DMS153 treated with DMSO at 0.1 percent for 48 hours (cell line): ENCODE measurements at regions not wholly inside any gene's neighbourhood (a gene's known extent, or its start where the extent isn't known, plus 50 kb on each side); places are given as distances from the start of the nearest gene placed in this dataset.
A peak's percentile ranks its signal among the peaks of the same experiment; 100 is the strongest.

Experiments
- DNase-seq: peaks from one replicate; lab custom pipeline; 2025; ENCODE audit not compliant: unreplicated experiment; lab: John Stamatoyannopoulos, UW

- no peak for DNase-seq
Observed at GRCh38 chr6:164130585-164130984, 716.1 kb downstream of the QKI start.

- peak; percentile 49 for DNase-seq
Observed at GRCh38 chr6:164130151-164130550, 715.6 kb downstream of the QKI start.

GRCh38 chr6:164129218-164129617 is 714.7 kb downstream of the QKI start:
- no peak for DNase-seq

- DNase-seq = no peak
Observed at GRCh38 chr6:164128101-164128500, 713.6 kb downstream of the QKI start.

- no peak for DNase-seq
Observed at GRCh38 chr6:164124986-164125385, 710.5 kb downstream of the QKI start.

GRCh38 chr6:164124473-164124872 is 710.0 kb downstream of the QKI start:
- DNase-seq = no peak

GRCh38 chr6:164122109-164122508 is 707.6 kb downstream of the QKI start:
- no peak for DNase-seq

- no peak for DNase-seq
Observed at GRCh38 chr6:164121527-164121926, 707.0 kb downstream of the QKI start.

- no peak for DNase-seq
Observed at GRCh38 chr6:164114651-164115050, 700.1 kb downstream of the QKI start.

GRCh38 chr6:164114051-164114450 is 699.5 kb downstream of the QKI start:
- DNase-seq = no peak

GRCh38 chr6:164113637-164114036 is 699.1 kb downstream of the QKI start:
- DNase-seq = no peak

- DNase-seq = no peak
Observed at GRCh38 chr6:164109770-164110140, 695.2 kb downstream of the QKI start.

- DNase-seq = no peak
Observed at GRCh38 chr6:164108869-164109769, 694.6 kb downstream of the QKI start.

GRCh38 chr6:164108092-164108491 is 693.6 kb downstream of the QKI start:
- no peak for DNase-seq

- no peak for DNase-seq
Observed at GRCh38 chr6:164107297-164107995, 692.9 kb downstream of the QKI start.

- no peak for DNase-seq
Observed at GRCh38 chr6:164106345-164106769, 691.8 kb downstream of the QKI start.

- no peak for DNase-seq
Observed at GRCh38 chr6:164105705-164106104, 691.2 kb downstream of the QKI start.

- no peak for DNase-seq
Observed at GRCh38 chr6:164104432-164104831, 689.9 kb downstream of the QKI start.

- DNase-seq = no peak
Observed at GRCh38 chr6:164102693-164103092, 688.2 kb downstream of the QKI start.

- DNase-seq = no peak
Observed at GRCh38 chr6:164101859-164102258, 687.3 kb downstream of the QKI start.

- no peak for DNase-seq
Observed at GRCh38 chr6:164099269-164099865, 684.8 kb downstream of the QKI start.

- no peak for DNase-seq
Observed at GRCh38 chr6:164098857-164099267, 684.3 kb downstream of the QKI start.
